ENCODE measurements at regions not wholly inside any gene's neighbourhood (a gene's known extent, or its start where the extent isn't known, plus 50 kb on each side); places are given as distances from the start of the nearest gene placed in this dataset.

- TF ChIP-seq CTCF (IDR thresholded peaks at IDR 0.05): no peak
- TF ChIP-seq POLR2AphosphoS5 (IDR thresholded peaks at IDR 0.05): no peak
- TF ChIP-seq POLR2A (IDR thresholded peaks at IDR 0.05): no peak
Measured at GRCh38 chr3:124230432-124230831, 238.5 kb upstream of the ROPN1 start.
